IPS-11a (cell line): ENCODE measurements at regions not wholly inside any gene's neighbourhood (a gene's known extent, or its start where the extent isn't known, plus 50 kb on each side); places are given as distances from the start of the nearest gene placed in this dataset.

ENCODE experiments used
- H3K4me3 ChIP-seq: one replicate; pipeline ENCODE4 v1.5.1; 2013; ENCODE audit warnings: low read depth, low read length, control low read depth

DNA sequence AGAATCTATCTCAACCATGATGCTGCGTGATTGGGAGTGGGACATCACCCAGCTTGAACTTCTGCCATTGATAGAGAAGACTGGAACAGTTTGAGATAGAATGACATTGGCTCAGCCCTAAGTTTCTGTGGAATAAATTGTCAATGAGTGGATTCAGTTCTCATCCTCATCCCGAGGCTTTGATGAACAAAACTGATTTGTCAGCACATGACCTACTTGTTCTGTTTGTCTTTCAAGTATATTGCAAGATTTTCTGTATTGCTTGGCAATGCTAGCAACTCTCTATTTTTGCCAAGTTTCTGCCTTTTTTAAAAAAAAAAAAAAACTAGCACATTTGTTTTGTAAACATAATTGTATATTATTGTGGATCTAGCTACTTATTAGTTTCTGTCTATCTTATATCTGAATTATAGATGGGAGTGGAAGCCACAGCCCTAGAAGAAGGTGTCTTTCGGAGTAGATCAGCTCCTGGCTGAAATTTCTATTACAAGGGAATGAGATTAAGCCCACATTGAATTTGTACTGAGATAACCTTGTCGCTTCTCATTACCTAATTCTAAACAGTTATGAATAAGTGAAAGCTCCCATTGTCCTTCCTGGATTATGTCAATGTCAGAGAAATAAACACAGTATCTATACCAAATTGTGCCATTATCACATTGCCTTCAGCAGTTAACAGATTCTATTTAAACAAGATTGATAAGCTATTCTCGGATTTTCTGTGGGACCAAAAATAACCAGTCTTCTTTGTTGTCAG lies 166.1 kb downstream of the TNFSF13B start:
- H3K4me3 ChIP-seq, result no peak overlapping the region

DNA sequence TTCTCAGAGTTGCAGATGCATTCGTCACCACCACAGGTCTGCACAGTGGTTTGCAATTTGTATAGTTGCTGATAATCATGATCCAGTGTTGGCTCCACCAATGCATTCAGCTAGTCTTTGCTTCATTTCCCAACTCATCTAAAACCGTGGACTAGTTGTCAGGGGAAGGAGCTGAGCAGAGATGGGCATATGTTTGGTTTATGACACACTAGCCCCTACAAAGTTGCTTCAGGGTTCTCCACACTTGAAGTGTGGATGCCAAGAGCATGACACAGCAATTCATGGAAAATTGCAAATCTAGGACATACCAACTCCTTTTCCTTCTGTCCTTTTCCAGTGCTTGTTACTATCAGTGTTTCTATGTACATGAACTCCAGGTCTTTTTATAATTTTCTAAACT lies 168.0 kb downstream of the TNFSF13B start:
- no peak overlapping the region for H3K4me3 ChIP-seq

DNA sequence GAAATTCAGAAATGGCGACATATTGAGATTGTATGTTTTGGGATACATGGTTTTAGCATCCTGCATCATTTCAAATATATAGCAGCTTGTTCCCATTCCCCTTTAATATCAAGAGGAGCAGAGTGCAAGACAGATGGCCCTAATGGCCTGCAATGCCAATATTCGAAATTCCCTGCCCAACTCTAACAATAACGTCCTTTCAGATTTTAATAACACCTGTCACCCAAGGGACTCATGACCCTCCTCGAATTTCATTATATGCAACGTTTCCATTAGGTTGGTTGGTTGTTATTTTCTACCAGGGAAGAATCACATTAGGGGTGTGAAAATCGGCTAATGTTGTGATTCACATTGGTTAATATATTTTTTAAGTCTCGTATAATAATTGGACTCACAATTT lies 170.0 kb downstream of the TNFSF13B start:
- H3K4me3 ChIP-seq, result no peak overlapping the region

DNA sequence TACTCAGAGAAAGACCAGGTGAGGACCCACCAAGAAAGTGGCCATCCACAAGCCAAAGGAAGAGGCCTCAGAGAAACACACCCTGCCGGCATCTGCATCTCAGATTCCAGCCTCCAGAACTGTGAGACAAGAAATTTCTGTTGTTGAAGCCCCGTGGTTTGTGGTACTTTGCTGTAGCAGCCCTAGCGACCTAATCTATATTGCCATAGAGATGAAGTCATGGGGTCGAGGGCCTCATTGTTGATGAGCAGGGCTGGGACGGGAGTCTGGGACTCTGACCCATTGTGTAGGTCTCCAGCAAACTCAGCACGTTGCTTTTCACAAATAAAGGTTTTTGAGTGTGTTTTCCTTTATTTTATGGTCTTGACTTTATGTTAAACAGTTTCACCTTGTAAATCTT lies 174.9 kb downstream of the TNFSF13B start:
- H3K4me3 ChIP-seq, result no peak overlapping the region

DNA sequence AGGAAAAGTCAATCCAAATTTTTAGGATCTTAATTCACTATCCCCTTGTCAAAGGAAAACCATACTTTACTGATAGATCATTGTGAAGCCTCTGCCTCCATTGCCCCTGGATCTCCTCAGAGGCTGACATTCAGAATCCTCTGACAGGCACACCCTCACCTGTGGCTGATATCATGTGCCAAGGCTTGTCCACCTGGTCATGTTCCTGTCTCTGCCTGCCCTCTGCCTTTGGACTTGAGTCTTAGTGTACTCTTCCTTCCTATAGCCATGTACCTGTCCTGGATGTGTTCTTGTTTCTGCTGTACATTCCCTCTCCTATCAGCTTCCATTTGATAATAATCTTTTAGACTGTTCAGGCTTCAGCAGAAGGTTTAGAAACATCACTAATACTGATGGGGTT lies 179.4 kb downstream of the TNFSF13B start:
- H3K4me3 ChIP-seq, result no peak overlapping the region

DNA sequence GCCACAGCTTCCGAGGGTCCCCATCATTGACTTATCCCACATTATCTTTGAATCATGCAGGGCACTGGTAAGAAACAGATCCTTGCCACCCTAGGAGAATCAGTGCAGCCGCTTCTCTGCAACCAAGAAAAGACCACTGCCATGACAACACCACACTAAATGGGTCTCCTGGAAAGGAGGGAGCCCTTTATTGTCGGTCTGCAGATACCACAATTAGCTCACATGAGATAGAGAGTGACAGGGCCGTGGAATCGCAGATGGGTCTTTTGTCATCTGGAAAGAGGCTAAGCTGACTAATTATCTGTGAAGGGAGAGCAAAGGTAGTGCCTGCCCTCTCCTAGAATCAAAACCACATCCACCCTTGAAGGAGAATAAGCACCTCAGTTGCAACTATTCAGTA lies 178.3 kb upstream of the MYO16 start:
- H3K4me3 ChIP-seq, result no peak overlapping the region

DNA sequence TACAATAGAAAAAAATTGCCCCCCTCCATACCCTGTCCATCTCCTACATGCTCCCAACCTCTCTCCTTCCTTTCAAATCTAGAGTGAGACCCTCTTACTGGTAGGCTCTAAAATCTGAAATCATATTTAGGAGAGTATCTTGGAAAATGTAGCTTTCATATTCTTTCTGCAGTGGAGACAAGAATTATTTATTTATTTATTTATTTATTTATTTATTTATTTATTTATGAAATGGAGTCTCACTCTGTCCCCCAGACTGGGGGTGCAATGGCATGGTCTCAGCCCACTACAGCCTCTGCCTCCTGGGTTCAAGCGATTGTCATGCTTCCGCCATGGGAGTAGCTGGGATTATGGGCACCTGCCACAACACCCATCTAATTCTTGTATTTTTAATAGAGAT lies 174.1 kb upstream of the MYO16 start:
- no peak overlapping the region for H3K4me3 ChIP-seq

DNA sequence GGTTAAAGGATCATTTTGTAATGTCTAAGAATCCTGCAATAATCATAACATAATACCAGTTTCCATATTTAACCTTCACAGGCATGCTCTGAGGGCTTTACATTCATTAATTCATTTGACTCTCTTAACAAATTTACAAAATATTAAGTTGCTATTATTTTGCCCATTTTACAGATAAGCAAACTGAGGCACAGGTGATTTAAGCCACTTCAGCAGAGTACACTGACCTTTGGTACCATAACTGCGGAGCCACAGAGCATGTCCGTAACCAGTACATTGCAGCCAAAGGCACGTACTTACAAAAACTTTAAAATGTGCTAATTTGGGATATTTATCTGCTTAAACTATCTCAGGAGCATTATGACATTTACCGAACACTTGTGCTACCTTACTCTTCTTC lies 169.4 kb upstream of the MYO16 start:
- H3K4me3 ChIP-seq, result no peak overlapping the region

DNA sequence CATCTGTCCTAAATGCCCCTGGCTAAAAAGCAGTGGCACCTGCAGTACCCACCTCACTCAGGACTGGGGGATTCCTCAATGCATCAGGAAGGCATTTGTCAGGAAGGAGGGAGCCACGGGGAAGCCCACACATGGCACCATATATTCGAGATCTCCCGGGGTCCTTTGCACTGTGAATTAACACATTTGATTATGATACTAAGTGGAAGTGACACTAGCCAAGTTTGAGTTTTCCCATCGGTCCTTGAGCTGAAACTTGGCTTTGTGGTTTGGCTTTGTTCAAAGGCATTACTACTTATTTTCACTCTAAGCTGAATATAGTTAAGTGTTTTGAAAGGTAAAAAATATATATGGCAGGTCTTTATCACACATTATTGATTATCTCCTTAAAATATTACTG lies 168.7 kb upstream of the MYO16 start:
- H3K4me3 ChIP-seq, result no peak overlapping the region

DNA sequence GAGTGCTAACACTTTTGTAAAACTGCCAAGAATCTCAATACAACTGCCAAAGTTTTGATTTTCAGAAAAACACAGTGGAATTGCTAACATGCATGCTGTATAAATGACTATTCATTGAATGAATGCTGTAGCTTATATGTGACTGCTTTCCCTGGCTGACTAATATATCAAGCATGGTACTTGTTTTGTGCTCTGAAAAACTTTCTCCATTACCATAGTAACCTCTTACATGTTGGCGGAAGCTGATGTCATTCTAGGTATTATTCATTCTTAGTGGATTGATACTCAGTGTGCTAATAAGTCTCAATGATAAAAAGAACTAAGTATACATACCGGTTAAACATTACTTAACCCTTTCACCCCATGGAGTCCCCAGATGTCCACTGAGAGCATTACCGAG lies 166.1 kb upstream of the MYO16 start:
- no peak overlapping the region for H3K4me3 ChIP-seq

DNA sequence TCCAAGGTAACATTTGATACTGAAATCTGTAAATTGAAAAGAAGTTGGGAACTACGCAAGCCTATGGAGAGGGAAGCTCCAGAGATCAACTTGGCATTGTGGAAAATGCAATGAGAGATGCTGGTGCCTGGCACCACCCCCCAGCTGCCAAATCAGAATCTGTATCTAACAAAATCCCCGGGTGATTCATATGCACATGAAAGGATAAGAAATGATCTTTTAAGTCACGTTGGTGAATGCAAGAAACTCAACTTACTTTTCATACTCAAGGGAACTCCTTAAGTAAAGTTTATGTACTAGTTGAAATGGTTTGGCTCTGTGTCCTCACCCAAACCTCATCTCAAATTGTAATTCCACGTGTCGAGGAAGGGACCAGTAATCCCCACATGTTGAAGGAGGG lies 158.5 kb upstream of the MYO16 start:
- no peak overlapping the region for H3K4me3 ChIP-seq

DNA sequence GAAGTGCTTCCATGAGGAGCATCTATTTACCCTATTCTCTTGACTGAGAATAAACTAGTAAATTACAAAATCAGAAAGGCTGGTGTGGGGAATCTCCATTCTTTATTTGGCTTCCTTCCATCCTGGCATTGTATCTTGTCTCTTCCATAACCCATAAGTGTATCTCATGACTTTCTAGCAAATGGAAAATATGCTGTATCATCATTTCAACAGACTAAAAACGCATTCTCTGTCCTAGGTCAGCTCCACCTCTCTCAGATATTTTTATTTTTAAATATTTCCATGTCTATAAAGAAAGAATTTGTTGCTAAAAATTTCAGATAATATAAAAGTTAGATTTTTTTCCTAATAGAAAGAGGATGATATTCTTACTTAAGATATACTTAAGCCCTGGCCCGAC lies 154.2 kb upstream of the MYO16 start:
- no peak overlapping the region for H3K4me3 ChIP-seq

DNA sequence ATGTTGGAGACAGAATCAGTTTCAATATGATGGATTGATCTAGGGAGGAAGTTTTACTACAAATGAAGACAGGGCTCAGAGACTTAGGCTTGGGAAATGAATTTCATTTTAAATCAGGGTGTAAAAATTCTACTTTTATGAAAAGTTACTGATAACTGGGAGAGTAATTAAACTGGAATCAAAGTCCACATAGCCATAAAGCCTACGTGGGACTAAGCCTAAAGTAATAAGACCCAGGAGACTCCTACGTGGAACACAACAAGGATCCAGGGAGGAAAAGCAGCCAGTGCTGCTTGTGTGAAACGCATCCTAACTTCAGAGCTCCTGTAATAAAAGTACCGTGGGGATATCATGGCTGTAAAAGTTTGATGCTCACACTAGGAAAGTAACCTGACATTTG lies 152.0 kb upstream of the MYO16 start:
- H3K4me3 ChIP-seq, result no peak overlapping the region

DNA sequence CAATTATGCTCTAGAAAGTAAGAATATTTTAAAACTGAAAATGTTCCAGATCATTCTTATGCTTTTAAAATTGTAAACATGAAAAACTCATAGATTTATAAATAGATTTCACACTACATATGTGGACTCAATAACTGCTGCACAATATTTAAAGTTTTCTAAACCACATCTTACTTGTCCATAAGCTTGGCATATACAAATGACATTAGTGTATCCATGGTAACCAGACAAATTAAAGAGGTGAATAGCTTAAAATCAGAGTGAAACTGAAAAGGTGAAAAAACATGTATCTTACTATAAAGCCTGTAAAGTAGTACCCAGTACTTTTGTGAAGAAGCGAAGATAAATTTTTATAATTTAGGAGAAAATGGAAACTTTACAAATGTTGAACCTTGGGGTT lies 151.2 kb upstream of the MYO16 start:
- no peak overlapping the region for H3K4me3 ChIP-seq

DNA sequence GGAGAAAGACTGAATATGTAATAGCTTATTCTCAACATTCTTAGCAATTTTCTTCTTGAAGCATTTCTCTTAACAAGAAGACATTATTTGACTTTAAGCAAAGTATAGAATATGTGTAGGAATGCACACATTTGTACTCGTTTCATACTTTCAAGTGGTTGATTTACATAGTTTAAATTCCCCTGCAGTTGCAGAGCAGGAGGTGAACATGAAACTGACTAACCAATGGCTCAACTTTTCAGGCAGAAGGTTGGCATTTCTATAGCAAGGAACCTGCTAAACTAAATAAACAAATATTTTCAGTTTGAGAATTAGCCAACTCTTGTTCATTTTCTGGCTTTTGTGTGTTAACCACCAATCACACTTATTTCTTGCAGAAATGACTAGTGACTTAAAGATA lies 145.4 kb upstream of the MYO16 start:
- H3K4me3 ChIP-seq, result no peak overlapping the region

DNA sequence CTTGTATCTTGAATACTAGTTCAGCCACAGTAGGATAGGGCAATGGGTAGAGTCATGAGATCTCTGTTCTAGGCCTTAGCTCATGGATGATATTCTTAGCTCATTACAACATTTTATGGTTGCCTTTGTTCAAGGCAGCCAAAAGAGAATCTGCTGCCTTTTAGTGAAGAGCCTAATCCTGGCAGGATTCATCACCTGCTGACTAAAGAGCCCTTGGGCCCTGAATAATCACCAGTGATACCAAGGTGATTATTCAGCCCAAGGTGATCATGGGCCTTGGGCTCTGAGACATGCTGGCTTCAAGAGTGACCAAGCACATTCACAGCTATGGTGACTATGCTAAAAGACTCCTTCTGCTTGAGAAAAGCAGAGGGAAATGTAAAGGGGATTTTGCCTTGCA lies 143.3 kb upstream of the MYO16 start:
- no peak overlapping the region for H3K4me3 ChIP-seq

DNA sequence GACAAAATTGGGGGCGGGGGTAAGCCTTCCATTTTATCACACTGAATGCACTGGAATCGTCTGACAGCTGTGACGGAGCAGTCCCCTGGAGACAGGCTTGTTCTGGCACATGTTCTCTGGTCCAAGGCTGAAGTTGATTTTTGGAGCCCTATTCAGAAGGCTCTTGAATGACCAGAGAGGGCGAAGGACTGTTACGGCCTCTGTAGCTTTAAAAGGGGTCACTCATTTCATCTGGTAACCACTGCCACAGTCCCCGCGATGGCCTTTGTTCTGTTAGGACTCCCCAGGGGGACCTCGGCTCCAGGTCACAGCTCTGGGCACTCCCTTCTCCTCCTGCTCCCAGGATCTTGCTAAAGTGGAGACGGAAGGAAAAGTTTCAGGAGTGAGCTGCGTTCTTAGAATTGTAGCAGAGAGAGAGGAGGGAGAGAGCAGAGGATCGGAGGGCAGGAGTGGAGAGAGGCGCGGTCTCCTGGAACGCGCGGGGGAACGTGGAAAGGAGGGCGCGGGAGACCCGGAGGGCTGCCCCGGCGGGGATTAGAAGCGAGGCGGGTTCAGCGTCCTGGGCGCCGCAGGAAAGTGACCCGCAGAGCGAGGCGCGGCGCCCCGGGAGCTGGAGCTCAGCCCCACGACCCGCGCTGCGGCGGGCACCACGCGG lies 134.3 kb upstream of the MYO16 start:
- peak overlapping the region; percentile 54 for H3K4me3 ChIP-seq

DNA sequence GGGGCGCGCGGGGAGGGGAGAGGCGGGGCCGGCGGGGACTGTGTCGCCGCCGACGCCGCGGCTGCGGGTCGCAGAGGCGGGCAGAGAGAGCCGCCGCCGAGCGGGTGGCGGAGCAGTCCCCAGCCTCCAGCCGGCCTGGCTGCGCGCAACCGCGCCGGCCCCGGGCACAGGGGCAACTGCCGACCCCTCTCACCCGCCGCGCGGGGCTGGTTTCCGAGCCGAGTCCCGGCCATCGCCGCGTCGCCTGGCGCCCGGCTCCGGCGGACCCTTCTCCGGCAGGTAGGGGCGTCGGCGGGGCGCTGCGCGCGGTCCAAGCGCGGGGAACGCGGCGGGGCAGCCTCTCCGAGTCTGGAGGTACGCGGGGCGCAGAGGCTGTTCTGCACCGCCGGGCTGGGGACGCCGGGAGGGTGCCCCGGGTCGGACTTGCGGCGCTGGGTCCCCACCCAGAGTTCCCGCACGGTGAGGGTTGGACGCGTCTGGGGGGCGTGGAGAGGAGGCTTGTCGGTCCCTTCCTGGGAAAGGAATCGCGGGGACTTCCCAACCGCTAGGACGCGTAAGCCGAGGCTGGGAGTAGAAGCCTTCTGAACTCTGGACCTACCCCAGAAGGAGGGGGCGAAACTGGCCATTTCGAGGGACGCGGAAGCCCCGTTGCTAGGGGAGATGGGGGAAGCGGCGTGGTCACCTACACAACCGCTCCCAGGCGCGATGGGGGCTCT lies 133.6 kb upstream of the MYO16 start:
- H3K4me3 ChIP-seq, result peak overlapping the region; percentile 54

DNA sequence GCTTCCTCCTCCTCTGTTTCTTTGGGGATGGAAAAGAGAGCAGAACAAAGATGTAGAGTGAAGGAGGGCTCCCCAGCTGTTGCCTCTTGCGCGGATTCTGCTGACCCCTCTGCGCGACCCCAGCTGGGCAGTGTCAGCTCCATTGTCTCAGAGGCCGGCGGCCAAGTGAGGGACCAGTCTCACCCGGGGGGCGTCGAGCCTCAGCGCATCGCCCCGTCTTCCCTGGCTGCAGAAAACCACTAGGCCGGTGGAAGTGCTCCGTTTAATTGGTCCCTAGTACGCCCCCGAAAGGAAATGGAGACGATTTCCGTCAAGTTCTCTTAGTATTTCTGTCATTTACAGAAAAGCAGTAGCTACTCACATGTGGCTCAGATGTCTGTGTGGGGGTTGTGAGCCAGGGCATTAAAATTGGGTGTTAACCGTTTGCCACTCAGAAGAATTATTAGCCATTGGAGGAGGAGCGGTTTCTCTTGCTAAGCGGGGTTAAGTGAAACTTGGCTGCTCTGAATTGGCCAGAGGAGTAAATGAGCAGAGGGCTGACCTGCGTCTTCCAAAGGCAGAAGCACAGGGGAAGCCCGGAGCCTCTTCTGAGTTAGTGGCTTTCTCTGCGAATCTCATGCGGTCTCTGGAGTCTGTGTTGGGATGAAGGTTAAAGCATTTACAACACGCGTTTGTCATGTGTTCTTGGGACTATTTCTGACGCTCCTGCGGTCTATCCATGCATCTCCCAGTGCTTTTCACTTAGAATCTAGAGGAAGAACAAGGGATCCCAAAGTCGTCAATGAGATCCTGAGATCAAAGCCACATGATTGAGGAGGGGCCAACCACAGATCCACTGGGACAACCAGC lies 132.8 kb upstream of the MYO16 start:
- peak overlapping the region; percentile 54 for H3K4me3 ChIP-seq

DNA sequence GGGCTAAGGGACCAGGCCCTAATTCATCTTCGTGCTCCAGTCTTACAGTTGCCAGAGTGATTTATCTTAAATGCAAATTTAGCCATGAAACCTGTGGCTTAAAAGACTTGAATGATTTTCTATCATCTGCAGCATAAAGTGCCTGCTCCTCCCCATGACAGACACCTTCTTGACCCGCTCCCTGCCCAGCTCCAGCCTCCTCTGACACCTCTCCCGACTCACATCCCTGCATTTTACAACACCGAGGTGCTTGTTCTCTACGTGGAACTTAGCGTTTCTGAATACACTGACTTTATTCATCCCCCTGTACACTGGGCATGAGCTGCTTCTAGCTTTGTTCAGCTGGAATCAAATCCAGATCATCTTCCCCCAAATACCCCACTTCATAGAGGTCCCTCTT lies 128.7 kb upstream of the MYO16 start:
- no peak overlapping the region for H3K4me3 ChIP-seq

DNA sequence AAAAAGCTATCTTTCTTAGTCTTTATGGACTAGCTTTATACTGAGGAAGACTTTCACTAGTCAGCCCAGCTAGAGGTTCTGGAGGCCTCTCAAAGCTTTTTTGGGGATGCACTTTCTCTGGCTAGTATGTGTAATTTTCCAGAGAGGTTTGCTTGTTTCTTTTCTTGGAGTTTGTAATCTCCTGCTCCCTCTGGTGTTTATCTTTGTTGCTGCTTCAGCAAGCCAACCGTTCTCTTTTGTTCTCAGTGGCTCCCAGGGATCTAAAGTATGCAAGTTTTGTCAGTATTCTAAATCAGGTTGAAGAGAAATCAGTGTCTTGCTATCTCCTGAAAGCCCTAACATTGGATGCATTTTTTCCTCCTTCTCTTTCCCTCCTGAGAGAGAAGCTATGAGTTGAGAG lies 121.1 kb upstream of the MYO16 start:
- no peak overlapping the region for H3K4me3 ChIP-seq
